ENCODE measurements at regions not wholly inside any gene's neighbourhood (a gene's known extent, or its start where the extent isn't known, plus 50 kb on each side); places are given as distances from the start of the nearest gene placed in this dataset.

DNA sequence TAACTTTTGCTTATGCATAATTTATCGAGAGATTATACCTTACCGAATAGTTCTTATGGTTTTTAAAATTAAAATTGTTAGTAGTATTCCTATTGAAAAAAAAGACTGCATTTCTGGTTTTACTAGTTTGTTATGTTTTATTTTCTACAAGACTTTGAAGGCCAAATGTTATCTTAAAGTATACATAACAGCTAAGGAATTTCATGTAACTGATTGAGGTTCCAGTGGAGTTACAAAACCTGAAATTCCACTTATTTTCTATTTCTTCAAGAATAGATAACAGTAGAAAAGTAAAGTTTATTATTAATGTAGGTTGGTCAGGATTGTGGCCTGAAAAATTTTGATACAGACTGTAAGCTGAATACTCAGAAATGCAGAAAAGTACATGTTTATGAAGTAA lies 1216.0 kb upstream of the PCDH20 start:
- TF ChIP-seq, protein P1, sequence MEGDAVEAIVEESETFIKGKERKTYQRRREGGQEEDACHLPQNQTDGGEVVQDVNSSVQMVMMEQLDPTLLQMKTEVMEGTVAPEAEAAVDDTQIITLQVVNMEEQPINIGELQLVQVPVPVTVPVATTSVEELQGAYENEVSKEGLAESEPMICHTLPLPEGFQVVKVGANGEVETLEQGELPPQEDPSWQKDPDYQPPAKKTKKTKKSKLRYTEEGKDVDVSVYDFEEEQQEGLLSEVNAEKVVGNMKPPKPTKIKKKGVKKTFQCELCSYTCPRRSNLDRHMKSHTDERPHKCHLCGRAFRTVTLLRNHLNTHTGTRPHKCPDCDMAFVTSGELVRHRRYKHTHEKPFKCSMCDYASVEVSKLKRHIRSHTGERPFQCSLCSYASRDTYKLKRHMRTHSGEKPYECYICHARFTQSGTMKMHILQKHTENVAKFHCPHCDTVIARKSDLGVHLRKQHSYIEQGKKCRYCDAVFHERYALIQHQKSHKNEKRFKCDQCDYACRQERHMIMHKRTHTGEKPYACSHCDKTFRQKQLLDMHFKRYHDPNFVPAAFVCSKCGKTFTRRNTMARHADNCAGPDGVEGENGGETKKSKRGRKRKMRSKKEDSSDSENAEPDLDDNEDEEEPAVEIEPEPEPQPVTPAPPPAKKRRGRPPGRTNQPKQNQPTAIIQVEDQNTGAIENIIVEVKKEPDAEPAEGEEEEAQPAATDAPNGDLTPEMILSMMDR (IDR thresholded peaks at IDR 0.05) = no peak
- TF ChIP-seq POLR2A (IDR thresholded peaks at IDR 0.05) (no peak), EP300 (IDR thresholded peaks at IDR 0.05) (no peak)
